AG04450 (cell line): ENCODE measurements at regions not wholly inside any gene's neighbourhood (a gene's known extent, or its start where the extent isn't known, plus 50 kb on each side); places are given as distances from the start of the nearest gene placed in this dataset.

Source experiments
- CTCF ChIA-PET: fragments of 300-600, 350-600 bp; formaldehyde crosslinking; extraction: SDS; loops from one replicate; lab custom pipeline; 2022; ENCODE audit warnings: antibody characterized with exemption, inconsistent platforms; lab: Charles Lee
- POLR2A ChIA-PET: fragments of 350-600 bp; formaldehyde crosslinking; extraction: SDS; loops from one replicate; lab custom pipeline; 2021; ENCODE audit warnings: antibody characterized with exemption, inconsistent platforms; lab: Yijun Ruan, JAX
- DNase-seq: peaks from one replicate; pipeline ENCODE4 v3.0.0-alpha.2; 2011; ENCODE audit warnings: low read depth, low spot score
- H3K27ac ChIP-seq: one replicate; pipeline ENCODE4 v1.5.1; 2012; ENCODE audit warnings: low read depth, low read length, control low read depth
- H3K27me3 ChIP-seq: one replicate; pipeline ENCODE4 v1.6.0; 2012; ENCODE audit warnings: low read length; ENCODE audit not compliant: control insufficient read depth, insufficient read depth
- H3K4me3 ChIP-seq: 2 replicates; pipeline ENCODE4 v1.5.1; 2011; ENCODE audit warnings: mild to moderate bottlenecking, low read depth, low read length, control low read depth
- H3K9me3 ChIP-seq: 2 replicates; pipeline ENCODE4 v1.5.1; 2012; ENCODE audit warnings: low read length; ENCODE audit not compliant: control insufficient read depth, insufficient read depth
- TF ChIP-seq, protein P1 (sequence below): IDR thresholded peaks from 2 replicates; pipeline ENCODE4 v1.5.1; 2011; ENCODE audit warnings: low read depth, low read length, control low read depth, inconsistent platforms

GRCh38 chr10:3931901-3932300 lies 146.9 kb upstream of the KLF6 start:
- CTCF ChIA-PET = no interaction called here

GRCh38 chr10:3931224-3931623 lies 146.2 kb upstream of the KLF6 start:
- no peaks in the 10 kb centered on the region for H3K9me3 ChIP-seq
- no peak for DNase-seq
- TF ChIP-seq, protein P1, sequence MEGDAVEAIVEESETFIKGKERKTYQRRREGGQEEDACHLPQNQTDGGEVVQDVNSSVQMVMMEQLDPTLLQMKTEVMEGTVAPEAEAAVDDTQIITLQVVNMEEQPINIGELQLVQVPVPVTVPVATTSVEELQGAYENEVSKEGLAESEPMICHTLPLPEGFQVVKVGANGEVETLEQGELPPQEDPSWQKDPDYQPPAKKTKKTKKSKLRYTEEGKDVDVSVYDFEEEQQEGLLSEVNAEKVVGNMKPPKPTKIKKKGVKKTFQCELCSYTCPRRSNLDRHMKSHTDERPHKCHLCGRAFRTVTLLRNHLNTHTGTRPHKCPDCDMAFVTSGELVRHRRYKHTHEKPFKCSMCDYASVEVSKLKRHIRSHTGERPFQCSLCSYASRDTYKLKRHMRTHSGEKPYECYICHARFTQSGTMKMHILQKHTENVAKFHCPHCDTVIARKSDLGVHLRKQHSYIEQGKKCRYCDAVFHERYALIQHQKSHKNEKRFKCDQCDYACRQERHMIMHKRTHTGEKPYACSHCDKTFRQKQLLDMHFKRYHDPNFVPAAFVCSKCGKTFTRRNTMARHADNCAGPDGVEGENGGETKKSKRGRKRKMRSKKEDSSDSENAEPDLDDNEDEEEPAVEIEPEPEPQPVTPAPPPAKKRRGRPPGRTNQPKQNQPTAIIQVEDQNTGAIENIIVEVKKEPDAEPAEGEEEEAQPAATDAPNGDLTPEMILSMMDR = no peak
- no peaks in the 10 kb centered on the region for H3K27me3 ChIP-seq
- POLR2A ChIA-PET = no interaction called here
- H3K27ac ChIP-seq = no peak overlapping the region
- CTCF ChIA-PET = no interaction called here
- H3K4me3 ChIP-seq = no peak overlapping the region

More at GRCh38 chr10:3931901-3932300, 146.9 kb upstream of the KLF6 start:
- Histone ChIP-seq H3K27ac (no peak overlapping the region), H3K9me3 (no peaks in the 10 kb centered on the region), H3K4me3 (no peak overlapping the region), H3K27me3 (no peaks in the 10 kb centered on the region)
- TF ChIP-seq, protein P1 = no peak
- POLR2A ChIA-PET = no interaction called here
- no peak for DNase-seq

DNA sequence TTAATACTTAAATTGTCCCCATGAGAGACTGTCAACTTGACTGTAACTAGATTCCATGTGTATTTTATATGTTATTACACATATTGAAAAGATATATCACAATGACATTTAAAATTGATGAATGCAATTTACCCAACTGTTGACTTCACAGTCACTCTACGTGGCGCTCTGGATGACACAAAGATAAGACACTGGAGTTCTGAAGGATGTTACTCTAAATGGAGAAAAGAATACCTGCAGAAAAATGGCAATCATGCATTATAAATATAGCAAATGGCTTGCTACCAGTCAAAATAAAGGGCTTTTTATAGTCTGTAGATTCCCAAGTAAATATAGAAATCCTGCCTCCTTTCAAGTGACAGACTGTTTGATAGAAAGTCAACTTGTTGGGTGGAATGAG lies 143.6 kb upstream of the KLF6 start:
- CTCF ChIA-PET = no interaction called here
- DNase-seq = no peak
- no peaks in the 10 kb centered on the region for H3K9me3 ChIP-seq
- H3K27ac ChIP-seq = no peak overlapping the region
- POLR2A ChIA-PET = no interaction called here
- no peak overlapping the region for H3K4me3 ChIP-seq
- TF ChIP-seq, protein P1 = no peak
- H3K27me3 ChIP-seq = no peaks in the 10 kb centered on the region

DNA sequence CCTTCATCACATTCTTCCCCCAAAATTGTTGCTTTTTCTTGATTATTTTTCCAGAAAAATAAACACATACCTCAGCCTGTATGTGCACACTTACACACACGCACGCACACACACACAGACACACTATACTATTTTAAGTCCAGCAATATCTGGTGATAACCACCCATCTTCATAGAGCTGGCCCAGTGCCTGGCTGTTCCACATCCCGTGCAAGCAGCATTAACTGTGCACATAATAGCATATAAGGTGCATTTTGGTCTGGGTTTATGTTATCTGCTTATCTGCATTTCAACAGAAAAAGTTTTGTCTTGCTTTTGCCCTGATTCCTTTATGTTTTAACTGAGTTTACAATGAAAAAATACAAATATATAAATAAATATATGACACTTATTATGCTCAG lies 143.1 kb upstream of the KLF6 start:
- TF ChIP-seq, protein P1 = no peak
- POLR2A ChIA-PET = no interaction called here
- Histone ChIP-seq H3K4me3 (no peak overlapping the region), H3K27me3 (no peaks in the 10 kb centered on the region), H3K27ac (no peak overlapping the region), H3K9me3 (no peaks in the 10 kb centered on the region)
- CTCF ChIA-PET = no interaction called here
- no peak for DNase-seq

- DNase-seq = no peak
- no peak overlapping the region for H3K4me3 ChIP-seq
Measured at GRCh38 chr10:3926675-3927525, 141.9 kb upstream of the KLF6 start.

More at GRCh38 chr10:3926675-3927525, 141.9 kb upstream of the KLF6 start:
- Histone ChIP-seq H3K9me3 (no peaks in the 10 kb centered on the region), H3K27me3 (no peaks in the 10 kb centered on the region), H3K27ac (no peak overlapping the region)
- ChIA-PET CTCF (no interaction called here), POLR2A (no interaction called here)
- TF ChIP-seq, protein P1 = no peak
